ENCODE measurements at regions not wholly inside any gene's neighbourhood (a gene's known extent, or its start where the extent isn't known, plus 50 kb on each side); places are given as distances from the start of the nearest gene placed in this dataset.

GRCh38 chr3:86519819-86520218, 471.1 kb downstream of the VGLL3 start:
- BruUV-seq (replicated peaks) = no TSS peak
- no peaks in the 10 kb centered on the region for H3K36me3 ChIP-seq (ENCODE audit: control insufficient read depth, insufficient read depth, low read length)
- no peaks in the 10 kb centered on the region for H3K27me3 ChIP-seq (ENCODE audit: control insufficient read depth, insufficient read depth, low read length)
- in situ Hi-C loops (cut with HindIII; ENCODE audit: low pct_unique_long_range_greater_than_20kb, low sequenced_read_pairs) (no loop called here), intact Hi-C loops (cut with micrococcal nuclease; ENCODE audit: unreplicated experiment) (no loop called here)
- H3K4me1 ChIP-seq (ENCODE audit: control insufficient read depth, insufficient read depth, low read length) = no peaks in the 10 kb centered on the region
- DNase-seq (ENCODE audit: low read depth, low spot score) (no peak), ATAC-seq (no peak)
- POLR2A ChIA-PET = no interaction called here
- H3K27ac ChIP-seq (ENCODE audit: low read length) = no peak overlapping the region
- no peaks in the 10 kb centered on the region for H3K9me3 ChIP-seq (ENCODE audit: control insufficient read depth, insufficient read depth, low read depth, low read length)
- TF ChIP-seq POLR2AphosphoS5 (IDR thresholded peaks at IDR 0.05; ENCODE audit: low read depth, low read length) (no peak), SIN3A (IDR thresholded peaks at IDR 0.05; ENCODE audit: borderline replicate concordance, insufficient read depth, low read depth, low read length) (no peak), TCF7L2 (IDR thresholded peaks at IDR 0.05; ENCODE audit: low read depth, low read length) (no peak), CTCF (IDR thresholded peaks at IDR 0.05) (no peak), REST (IDR thresholded peaks at IDR 0.05; ENCODE audit: insufficient read depth in 1 of 2, low read depth in 2 of 2, low read length in 1 of 2) (no peak)
- H3K4me3 ChIP-seq (ENCODE audit: low read depth in 2 of 2, low read length in 2 of 2) = no peak overlapping the region
- CTCF ChIA-PET = no interaction called here

GRCh38 chr3:86481636-86482035, 509.3 kb downstream of the VGLL3 start:
- Histone ChIP-seq H3K4me3 (ENCODE audit: low read depth in 2 of 2, low read length in 2 of 2) (no peak overlapping the region), H3K4me1 (ENCODE audit: control insufficient read depth, insufficient read depth, low read length) (no peaks in the 10 kb centered on the region), H3K27ac (ENCODE audit: low read length) (no peak overlapping the region), H3K27me3 (ENCODE audit: control insufficient read depth, insufficient read depth, low read length) (no peaks in the 10 kb centered on the region), H3K9me3 (ENCODE audit: control insufficient read depth, insufficient read depth, low read depth, low read length) (no peaks in the 10 kb centered on the region), H3K36me3 (ENCODE audit: control insufficient read depth, insufficient read depth, low read length) (no peaks in the 10 kb centered on the region)
- intact Hi-C loops (cut with micrococcal nuclease; ENCODE audit: unreplicated experiment) (no loop called here), in situ Hi-C loops (cut with HindIII; ENCODE audit: low pct_unique_long_range_greater_than_20kb, low sequenced_read_pairs) (no loop called here)
- TF ChIP-seq POLR2AphosphoS5 (IDR thresholded peaks at IDR 0.05; ENCODE audit: low read depth, low read length) = no peak
- TF ChIP-seq CTCF (IDR thresholded peaks at IDR 0.05) = no peak
- no peak for TF ChIP-seq TCF7L2 (IDR thresholded peaks at IDR 0.05; ENCODE audit: low read depth, low read length)
- no peak for TF ChIP-seq REST (IDR thresholded peaks at IDR 0.05; ENCODE audit: insufficient read depth in 1 of 2, low read depth in 2 of 2, low read length in 1 of 2)
- no peak for TF ChIP-seq SIN3A (IDR thresholded peaks at IDR 0.05; ENCODE audit: borderline replicate concordance, insufficient read depth, low read depth, low read length)
- no peak for ATAC-seq
- BruUV-seq (replicated peaks) = no TSS peak
- DNase-seq (ENCODE audit: low read depth, low spot score) = no peak
- CTCF ChIA-PET = no interaction called here
- POLR2A ChIA-PET = no interaction called here

Measured in Panc1 (cell line).